HEK293 (cell line): ENCODE measurements at regions not wholly inside any gene's neighbourhood (a gene's known extent, or its start where the extent isn't known, plus 50 kb on each side); places are given as distances from the start of the nearest gene placed in this dataset.

Experiments used
- CTCF ChIA-PET: fragments of 350-600 bp; formaldehyde crosslinking; extraction: SDS; loops from one replicate; lab custom pipeline; 2021; ENCODE audit warnings: antibody characterized with exemption; lab: Yijun Ruan, JAX
- POLR2A ChIA-PET: fragments of 300-600 bp; formaldehyde crosslinking; extraction: SDS; loops from one replicate; lab custom pipeline; 2020; ENCODE audit warnings: antibody characterized with exemption, inconsistent platforms; lab: Yijun Ruan, JAX
- H3K27ac ChIP-seq: fragments of 200-500 bp; sonication (Bioruptor generic); 2 replicates; pipeline ENCODE4 v1.5.1; 2014; ENCODE audit warnings: low read depth, low read length, control low read depth, inconsistent platforms; ENCODE audit errors: extremely low read depth
- H3K36me3 ChIP-seq, 2 experiments: fragments of 200-500 bp in 1 of 2; sonication (Bioruptor generic) in 1 of 2; 1 replicate in 1 of 2; 2 replicates in 1 of 2; pipeline ENCODE4 v1.5.1; 2014 to 2017; ENCODE audit warnings: inconsistent platforms in 2 of 2, low read length in 2 of 2; ENCODE audit not compliant: control insufficient read depth in 2 of 2, insufficient read depth in 1 of 2
- H3K4me1 ChIP-seq: fragments of 200-500 bp; sonication (Bioruptor generic); 2 replicates; pipeline ENCODE4 v1.5.1; 2014; ENCODE audit warnings: mild to moderate bottlenecking, low read length, inconsistent platforms; ENCODE audit not compliant: control insufficient read depth, insufficient read depth
- H3K4me3 ChIP-seq: 2 replicates; pipeline ENCODE4 v1.5.1; 2011; ENCODE audit warnings: low read depth, mild to moderate bottlenecking, control low read depth, low read length, moderate library complexity
- H3K9me3 ChIP-seq: fragments of 200-500 bp; sonication (Bioruptor generic); 2 replicates; pipeline ENCODE4 v1.5.1; 2014; ENCODE audit warnings: low read depth, low read length, inconsistent platforms; ENCODE audit not compliant: control insufficient read depth, insufficient read depth
- MZF1 ChIP-seq: fragments of 450-650 bp; formaldehyde crosslinking; IDR thresholded peaks from 2 replicates; pipeline ENCODE4 v1.5.1; 2017; ENCODE audit warnings: missing biosample characterization, missing genetic modification characterization, borderline replicate concordance
- TRIM28 ChIP-seq: IDR thresholded peaks from 2 replicates; pipeline ENCODE4 v1.6.1; 2011; ENCODE audit warnings: low read length, control low read depth, borderline replicate concordance
- ZBTB8A ChIP-seq: fragments of 450-650 bp; formaldehyde crosslinking; IDR thresholded peaks from 2 replicates; pipeline ENCODE4 v1.5.1; 2016; ENCODE audit warnings: missing biosample characterization, missing genetic modification characterization
- ZFP3 ChIP-seq: fragments of 450-650 bp; formaldehyde crosslinking; IDR thresholded peaks from 2 replicates; pipeline ENCODE4 v1.5.1; 2016; ENCODE audit warnings: low read depth, missing biosample characterization, missing genetic modification characterization
- ZFP41 ChIP-seq: fragments of 450-650 bp; formaldehyde crosslinking; IDR thresholded peaks from 2 replicates; pipeline ENCODE4 v1.5.1; 2016; ENCODE audit warnings: missing biosample characterization, missing genetic modification characterization, borderline replicate concordance
- ZNF221 ChIP-seq: fragments of 450-650 bp; formaldehyde crosslinking; IDR thresholded peaks from 2 replicates; pipeline ENCODE4 v1.5.1; 2017; ENCODE audit warnings: missing biosample characterization, missing genetic modification characterization, borderline replicate concordance
- ZNF239 ChIP-seq: fragments of 450-650 bp; formaldehyde crosslinking; IDR thresholded peaks from 2 replicates; pipeline ENCODE4 v1.5.1; 2016; ENCODE audit warnings: missing biosample characterization, missing genetic modification characterization
- ZNF366 ChIP-seq: fragments of 450-650 bp; formaldehyde crosslinking; conservative IDR thresholded peaks from 2 replicates; pipeline ENCODE4 v1.5.1; 2016; ENCODE audit warnings: missing biosample characterization, missing genetic modification characterization
- ZNF394 ChIP-seq: fragments of 450-650 bp; formaldehyde crosslinking; IDR thresholded peaks from 2 replicates; pipeline ENCODE4 v1.5.1; 2016; ENCODE audit warnings: missing biosample characterization, missing genetic modification characterization, mild to moderate bottlenecking, moderate library complexity, borderline replicate concordance
- ZNF433 ChIP-seq: fragments of 450-650 bp; formaldehyde crosslinking; IDR thresholded peaks from 2 replicates; pipeline ENCODE4 v1.5.1; 2016; ENCODE audit warnings: missing biosample characterization, missing genetic modification characterization, low read depth
- ZNF555 ChIP-seq: fragments of 450-650 bp; formaldehyde crosslinking; conservative IDR thresholded peaks from 2 replicates; pipeline ENCODE4 v1.5.1; 2017; ENCODE audit warnings: missing biosample characterization, mild to moderate bottlenecking, missing genetic modification characterization, inconsistent platforms
- ZNF792 ChIP-seq: fragments of 450-650 bp; formaldehyde crosslinking; IDR thresholded peaks from 2 replicates; pipeline ENCODE4 v1.5.1; 2016; ENCODE audit warnings: missing biosample characterization, missing genetic modification characterization
- ZNF837 ChIP-seq: fragments of 450-650 bp; formaldehyde crosslinking; IDR thresholded peaks from 2 replicates; pipeline ENCODE4 v1.5.1; 2016; ENCODE audit warnings: missing biosample characterization, missing genetic modification characterization
- ZXDB ChIP-seq: fragments of 450-650 bp; formaldehyde crosslinking; IDR thresholded peaks from 2 replicates; pipeline ENCODE4 v1.5.1; 2016; ENCODE audit warnings: missing biosample characterization, missing genetic modification characterization
- TF ChIP-seq, protein P1 (sequence below): fragments of 450-650 bp; formaldehyde crosslinking; IDR thresholded peaks from 2 replicates; pipeline ENCODE4 v1.5.1; 2016; ENCODE audit warnings: missing biosample characterization, missing genetic modification characterization
- TF ChIP-seq, protein P2 (sequence below): fragments of 450-650 bp; formaldehyde crosslinking; IDR thresholded peaks from 2 replicates; pipeline ENCODE4 v1.5.1; 2016; ENCODE audit warnings: missing biosample characterization, missing genetic modification characterization
- TF ChIP-seq, protein P3 (sequence below): fragments of 450-650 bp; formaldehyde crosslinking; IDR thresholded peaks from 2 replicates; pipeline ENCODE4 v1.5.1; 2016; ENCODE audit warnings: missing biosample characterization, missing genetic modification characterization
- TF ChIP-seq, protein P4 (sequence below): fragments of 450-650 bp; formaldehyde crosslinking; IDR thresholded peaks from 2 replicates; pipeline ENCODE4 v1.5.1; 2016; ENCODE audit warnings: missing biosample characterization, missing genetic modification characterization
- TF ChIP-seq, protein P5 (sequence below): fragments of 450-650 bp; formaldehyde crosslinking; IDR thresholded peaks from 2 replicates; pipeline ENCODE4 v1.5.1; 2016; ENCODE audit warnings: missing biosample characterization, missing genetic modification characterization

DNA sequence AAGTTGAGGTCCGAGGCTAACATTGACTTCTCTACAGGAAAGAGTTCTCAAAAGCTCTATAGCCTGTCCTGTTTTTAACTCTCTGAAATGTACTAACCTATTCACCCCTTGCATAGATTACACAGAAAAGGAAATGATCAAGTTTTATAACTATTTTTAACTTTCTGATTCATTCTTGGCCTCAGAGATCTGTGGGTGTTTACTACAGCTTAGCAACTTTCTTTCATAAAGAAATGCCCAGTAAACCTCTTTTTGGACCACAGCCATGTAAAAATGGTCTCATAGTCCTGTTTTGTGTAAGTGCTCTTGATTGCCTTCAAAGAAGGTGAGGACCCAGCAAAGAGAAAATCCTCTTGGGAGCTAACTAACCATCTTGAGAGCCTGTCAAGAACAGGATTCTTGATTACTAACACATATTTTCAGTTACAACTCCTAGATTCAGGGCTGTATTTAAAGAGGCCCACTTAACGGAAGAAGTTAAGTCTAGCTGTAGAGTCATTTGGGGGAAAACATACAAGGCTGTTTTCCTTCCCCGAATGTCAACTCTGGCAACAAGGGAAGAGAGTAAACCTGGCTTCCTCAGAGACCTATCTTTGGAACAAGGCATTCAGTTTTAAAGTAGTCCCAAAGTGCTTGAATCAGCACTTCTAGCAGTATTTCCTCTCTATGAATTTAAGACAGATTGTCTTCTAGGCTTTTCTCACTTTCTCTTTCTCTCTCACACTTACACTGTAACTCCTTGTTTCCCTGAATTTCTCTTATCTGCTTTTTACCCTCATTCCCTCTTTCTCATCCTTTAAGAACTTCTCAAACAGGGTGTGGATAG lies 78.2 kb downstream of the IL21 start:
- H3K4me3 ChIP-seq = no peak overlapping the region
- ChIA-PET POLR2A (no interaction called here), CTCF (interaction anchor here (0.6 to 0.9 kb wide), 4 partner anchors 13 to 899 kb away, joined by 3 to 4 read pairs (median 3); no protein-coding TSS in a partner anchor)
- H3K27ac ChIP-seq = no peak overlapping the region
- H3K9me3 ChIP-seq = no peaks in the 10 kb centered on the region
- H3K36me3 ChIP-seq = no peaks in the 10 kb centered on the region
- no peaks in the 10 kb centered on the region for H3K4me1 ChIP-seq
- TF ChIP-seq, protein P1, sequence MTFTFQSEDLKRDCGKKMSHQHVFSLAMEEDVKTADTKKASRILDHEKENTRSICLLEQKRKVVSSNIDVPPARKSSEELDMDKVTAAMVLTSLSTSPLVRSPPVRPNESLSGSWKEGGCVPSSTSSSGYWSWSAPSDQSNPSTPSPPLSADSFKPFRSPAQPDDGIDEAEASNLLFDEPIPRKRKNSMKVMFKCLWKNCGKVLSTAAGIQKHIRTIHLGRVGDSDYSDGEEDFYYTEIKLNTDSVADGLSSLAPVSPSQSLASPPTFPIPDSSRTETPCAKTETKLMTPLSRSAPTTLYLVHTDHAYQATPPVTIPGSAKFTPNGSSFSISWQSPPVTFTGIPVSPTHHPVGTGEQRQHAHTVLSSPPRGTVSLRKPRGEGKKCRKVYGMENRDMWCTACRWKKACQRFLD (tag by site-specific recombination) = no peak
- TF ChIP-seq ZNF792 (tag by site-specific recombination) (no peak), TRIM28 (no peak), ZBTB8A (tag by site-specific recombination) (no peak), ZNF221 (tag by site-specific recombination) (no peak), ZNF239 (tag by site-specific recombination) (no peak), ZFP41 (tag by site-specific recombination) (no peak), ZNF555 (no peak), ZNF394 (tag by site-specific recombination) (no peak), ZNF837 (tag by site-specific recombination) (no peak), ZXDB (tag by site-specific recombination) (no peak), ZNF366 (no peak), ZNF433 (tag by site-specific recombination) (no peak), ZFP3 (tag by site-specific recombination) (no peak), MZF1 (no peak)
- TF ChIP-seq, protein P2, sequence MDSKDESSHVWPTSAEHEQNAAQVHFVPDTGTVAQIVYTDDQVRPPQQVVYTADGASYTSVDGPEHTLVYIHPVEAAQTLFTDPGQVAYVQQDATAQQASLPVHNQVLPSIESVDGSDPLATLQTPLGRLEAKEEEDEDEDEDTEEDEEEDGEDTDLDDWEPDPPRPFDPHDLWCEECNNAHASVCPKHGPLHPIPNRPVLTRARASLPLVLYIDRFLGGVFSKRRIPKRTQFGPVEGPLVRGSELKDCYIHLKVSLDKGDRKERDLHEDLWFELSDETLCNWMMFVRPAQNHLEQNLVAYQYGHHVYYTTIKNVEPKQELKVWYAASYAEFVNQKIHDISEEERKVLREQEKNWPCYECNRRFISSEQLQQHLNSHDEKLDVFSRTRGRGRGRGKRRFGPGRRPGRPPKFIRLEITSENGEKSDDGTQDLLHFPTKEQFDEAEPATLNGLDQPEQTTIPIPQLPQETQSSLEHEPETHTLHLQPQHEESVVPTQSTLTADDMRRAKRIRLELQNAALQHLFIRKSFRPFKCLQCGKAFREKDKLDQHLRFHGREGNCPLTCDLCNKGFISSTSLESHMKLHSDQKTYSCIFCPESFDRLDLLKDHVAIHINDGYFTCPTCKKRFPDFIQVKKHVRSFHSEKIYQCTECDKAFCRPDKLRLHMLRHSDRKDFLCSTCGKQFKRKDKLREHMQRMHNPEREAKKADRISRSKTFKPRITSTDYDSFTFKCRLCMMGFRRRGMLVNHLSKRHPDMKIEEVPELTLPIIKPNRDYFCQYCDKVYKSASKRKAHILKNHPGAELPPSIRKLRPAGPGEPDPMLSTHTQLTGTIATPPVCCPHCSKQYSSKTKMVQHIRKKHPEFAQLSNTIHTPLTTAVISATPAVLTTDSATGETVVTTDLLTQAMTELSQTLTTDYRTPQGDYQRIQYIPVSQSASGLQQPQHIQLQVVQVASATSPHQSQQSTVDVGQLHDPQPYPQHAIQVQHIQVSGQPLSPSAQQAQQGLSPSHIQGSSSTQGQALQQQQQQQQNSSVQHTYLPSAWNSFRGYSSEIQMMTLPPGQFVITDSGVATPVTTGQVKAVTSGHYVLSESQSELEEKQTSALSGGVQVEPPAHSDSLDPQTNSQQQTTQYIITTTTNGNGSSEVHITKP = no peak
- TF ChIP-seq, protein P3, sequence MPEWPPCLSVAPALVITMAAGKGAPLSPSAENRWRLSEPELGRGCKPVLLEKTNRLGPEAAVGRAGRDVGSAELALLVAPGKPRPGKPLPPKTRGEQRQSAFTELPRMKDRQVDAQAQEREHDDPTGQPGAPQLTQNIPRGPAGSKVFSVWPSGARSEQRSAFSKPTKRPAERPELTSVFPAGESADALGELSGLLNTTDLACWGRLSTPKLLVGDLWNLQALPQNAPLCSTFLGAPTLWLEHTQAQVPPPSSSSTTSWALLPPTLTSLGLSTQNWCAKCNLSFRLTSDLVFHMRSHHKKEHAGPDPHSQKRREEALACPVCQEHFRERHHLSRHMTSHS = no peak
- TF ChIP-seq, protein P4, sequence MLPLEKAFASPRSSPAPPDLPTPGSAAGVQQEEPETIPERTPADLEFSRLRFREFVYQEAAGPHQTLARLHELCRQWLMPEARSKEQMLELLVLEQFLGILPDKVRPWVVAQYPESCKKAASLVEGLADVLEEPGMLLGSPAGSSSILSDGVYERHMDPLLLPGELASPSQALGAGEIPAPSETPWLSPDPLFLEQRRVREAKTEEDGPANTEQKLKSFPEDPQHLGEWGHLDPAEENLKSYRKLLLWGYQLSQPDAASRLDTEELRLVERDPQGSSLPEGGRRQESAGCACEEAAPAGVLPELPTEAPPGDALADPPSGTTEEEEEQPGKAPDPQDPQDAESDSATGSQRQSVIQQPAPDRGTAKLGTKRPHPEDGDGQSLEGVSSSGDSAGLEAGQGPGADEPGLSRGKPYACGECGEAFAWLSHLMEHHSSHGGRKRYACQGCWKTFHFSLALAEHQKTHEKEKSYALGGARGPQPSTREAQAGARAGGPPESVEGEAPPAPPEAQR (tag by site-specific recombination) = no peak
- TF ChIP-seq, protein P5, sequence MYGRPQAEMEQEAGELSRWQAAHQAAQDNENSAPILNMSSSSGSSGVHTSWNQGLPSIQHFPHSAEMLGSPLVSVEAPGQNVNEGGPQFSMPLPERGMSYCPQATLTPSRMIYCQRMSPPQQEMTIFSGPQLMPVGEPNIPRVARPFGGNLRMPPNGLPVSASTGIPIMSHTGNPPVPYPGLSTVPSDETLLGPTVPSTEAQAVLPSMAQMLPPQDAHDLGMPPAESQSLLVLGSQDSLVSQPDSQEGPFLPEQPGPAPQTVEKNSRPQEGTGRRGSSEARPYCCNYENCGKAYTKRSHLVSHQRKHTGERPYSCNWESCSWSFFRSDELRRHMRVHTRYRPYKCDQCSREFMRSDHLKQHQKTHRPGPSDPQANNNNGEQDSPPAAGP (tag by site-specific recombination) = no peak
